DMS79 treated with DMSO at 0.1 percent for 48 hours (cell line): ENCODE measurements at regions not wholly inside any gene's neighbourhood (a gene's known extent, or its start where the extent isn't known, plus 50 kb on each side); places are given as distances from the start of the nearest gene placed in this dataset.
"Not testable (repeated sequence)": the region's sequence is repeated elsewhere in the genome, so short reads cannot be mapped to it uniquely, and the experiment has no call there.

Experiments used
- DNase-seq: peaks from one replicate; lab custom pipeline; 2025; lab: John Stamatoyannopoulos, UW

DNA sequence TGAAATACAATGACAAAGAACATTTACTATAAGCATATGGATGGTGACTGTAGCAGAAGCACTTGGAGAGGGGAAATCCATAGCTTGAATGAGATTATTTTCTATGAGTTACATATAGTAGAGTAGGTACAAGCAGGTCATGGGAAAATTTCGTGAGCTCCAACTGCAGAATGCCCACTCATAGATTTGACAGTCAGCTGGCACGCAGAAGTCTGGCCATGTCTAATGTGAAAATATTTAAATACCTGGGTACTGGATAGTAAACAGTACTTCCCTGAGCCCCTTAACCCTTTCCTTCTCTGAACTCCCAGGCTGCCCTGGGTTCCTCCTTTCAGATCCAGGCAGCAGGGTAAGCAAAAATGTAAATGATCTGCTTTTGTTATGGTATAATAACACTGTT is 209.7 kb downstream of the OTUD1 start:
- no peak for DNase-seq

DNA sequence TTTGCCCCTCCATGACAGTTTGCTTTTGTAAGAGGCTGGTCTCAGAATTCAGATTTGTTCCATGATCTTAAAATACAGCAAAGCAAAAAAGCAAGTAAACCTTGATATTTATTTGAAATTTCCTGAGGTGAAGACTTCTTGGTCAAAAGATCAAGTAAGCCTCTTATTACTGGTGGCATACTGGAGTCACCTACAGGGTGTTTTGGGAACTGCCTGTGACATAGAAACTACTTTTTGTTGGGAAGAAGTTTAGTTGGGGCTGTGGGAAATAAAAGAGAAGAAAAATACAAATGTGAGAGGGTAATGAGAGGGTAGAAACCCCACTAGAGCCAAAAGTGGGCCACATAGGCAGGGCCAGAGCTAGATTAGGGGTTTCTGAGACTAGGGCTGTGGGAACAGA is 217.9 kb downstream of the OTUD1 start:
- no peak for DNase-seq

DNA sequence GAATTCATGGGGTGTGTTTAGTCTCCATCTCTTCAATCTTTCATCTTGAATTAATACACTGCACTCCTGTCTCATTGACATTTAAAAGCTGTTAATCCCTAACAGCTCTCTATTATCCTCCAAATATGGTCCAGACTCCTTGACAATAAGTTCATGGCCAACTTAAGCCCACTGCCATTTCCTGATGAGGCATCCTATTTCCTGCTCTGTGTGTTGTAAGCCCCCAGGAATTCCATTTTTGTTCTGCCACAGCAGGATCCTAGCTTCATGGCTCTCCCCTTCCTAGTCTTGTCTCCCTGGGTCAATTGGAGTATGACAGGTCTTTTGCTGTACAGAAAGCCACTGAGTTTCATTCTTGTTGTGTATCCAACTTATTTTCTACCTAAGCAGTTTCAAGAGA is 218.8 kb downstream of the OTUD1 start:
- no peak for DNase-seq

DNA sequence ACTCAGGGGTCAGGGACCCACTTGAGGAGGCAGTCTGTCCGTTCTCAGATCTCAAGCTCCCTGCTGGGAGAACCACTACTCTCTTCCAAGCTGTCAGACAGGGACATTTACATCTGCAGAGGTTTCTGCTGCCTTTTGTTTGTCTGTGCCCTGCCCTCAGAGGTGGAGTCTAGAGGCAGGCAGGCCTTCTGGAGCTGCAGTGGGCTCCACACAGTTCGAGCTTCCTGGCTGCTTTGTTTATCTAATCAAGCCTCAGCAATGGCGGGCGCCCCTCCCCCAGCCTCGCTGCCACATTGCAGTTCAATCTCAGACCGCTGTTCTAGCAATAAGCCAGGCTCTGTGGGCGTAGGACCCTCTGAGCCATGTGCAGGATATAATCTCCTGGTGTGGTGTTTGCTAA is 233.0 kb downstream of the OTUD1 start:
- not testable (repeated sequence) for DNase-seq

DNA sequence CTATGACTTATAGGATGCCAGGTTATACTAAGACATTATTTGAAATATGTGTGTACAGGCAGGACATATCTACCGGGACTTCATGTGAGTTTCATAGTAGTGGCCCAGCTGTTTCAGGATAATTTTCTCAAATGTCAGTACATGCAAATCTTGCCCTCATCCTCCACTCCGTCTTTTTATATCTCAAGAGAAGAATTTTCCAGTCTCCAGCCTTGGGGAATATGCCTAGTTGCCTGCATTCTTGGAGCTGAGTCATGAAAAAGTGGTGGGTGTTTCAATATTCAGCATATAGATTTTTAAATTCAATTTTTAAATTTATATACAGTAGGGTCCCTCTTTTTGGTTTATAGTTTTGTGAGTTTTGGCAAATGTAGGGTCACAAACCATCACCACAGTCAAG is 236.7 kb downstream of the OTUD1 start:
- DNase-seq, result no peak

DNA sequence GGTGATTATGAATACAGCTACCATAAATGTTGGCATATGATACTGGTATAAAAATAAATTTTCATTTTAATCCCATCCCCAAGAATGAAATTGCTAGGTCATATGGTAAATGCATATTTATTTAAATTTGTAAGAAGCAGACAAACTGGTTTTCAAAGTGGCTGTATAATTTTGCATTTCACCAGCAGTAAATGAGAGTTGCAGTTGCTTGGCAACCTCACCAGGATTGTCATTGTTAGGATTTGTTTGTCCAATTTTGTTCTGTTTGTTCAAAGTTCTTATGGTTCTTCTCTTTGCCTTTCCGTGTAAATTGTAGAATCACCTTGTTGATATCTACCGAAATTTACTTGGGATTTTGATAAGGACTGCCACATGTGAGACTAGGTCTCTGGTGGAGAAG is 237.4 kb downstream of the OTUD1 start:
- DNase-seq, result no peak

DNA sequence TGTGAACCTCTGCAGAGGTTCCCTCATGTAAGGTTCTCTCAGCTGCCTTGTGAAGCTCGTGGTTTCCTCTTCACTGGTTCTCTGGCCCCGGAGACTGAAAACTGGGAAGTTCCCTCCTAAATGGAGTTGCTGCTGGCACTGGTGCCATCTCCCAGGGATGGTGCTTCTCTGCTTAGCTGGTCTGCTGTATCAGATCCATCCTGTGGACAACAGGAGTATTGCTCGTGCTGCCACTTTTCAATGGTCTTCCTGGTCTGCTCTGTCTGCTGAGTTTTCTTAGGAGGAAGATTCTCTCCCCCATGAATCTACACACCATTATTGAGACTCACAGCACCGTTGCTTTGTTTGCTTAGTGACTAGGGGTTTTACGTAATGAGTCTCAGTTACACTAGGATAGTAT is 247.8 kb downstream of the OTUD1 start:
- no peak for DNase-seq

DNA sequence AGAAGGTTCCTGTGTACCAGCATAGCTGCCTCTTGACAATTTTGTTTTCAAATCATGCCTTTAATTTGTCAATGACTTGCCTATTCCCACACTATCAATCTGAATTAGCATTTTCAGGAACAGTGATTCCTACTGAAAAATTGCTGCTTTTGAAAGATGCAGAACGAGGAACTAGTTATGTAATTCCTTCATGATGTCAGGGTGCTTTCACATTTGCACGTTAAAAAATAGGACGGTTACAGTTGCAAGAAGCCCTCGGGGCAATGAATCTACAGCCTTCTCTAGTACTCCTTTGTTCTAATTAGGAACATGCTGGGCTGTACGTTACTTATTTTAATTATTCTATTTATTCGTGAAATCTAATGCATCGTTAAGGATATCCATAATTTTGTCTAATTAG is 253.9 kb downstream of the OTUD1 start:
- no peak for DNase-seq

DNA sequence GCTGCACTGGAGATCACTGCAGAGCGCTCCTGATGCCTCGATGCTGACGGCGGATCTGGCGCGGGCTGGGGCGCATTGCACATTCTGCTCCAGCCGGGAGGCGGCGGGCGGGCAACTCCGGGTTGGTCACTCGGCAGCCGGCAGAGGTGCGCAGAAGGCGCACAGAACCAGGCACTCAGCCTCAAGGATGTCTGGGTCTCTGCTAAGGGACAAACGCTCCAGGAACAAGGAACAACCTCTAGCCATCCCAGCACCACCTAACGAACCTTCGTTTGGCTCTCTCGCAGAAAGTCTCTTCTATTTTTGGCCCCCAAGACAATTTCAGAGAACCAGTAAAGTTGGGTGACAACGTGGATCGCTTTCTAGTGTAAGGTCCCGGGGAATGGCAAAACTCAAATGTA is 254.6 kb downstream of the OTUD1 start:
- no peak for DNase-seq

DNA sequence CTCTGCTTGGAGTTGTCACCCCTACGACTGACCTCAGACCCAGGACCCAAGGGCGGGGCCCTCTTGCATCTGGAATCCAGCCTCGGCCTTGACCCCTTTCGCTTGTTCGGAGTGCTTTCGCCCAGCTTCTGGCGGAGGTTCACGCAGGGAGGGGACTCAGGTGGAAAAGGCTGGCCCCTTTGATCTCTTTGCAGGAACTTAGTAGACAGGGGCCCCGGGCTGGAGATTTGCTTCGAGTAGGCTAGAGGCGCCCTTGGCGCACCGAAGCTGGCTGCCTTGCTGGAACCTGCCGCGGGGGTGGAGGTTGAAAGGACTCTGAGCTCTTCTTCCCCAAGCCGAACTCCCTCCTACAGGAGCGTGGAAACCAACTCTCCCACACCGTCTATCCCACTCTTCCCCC is 255.1 kb downstream of the OTUD1 start:
- no peak for DNase-seq

DNA sequence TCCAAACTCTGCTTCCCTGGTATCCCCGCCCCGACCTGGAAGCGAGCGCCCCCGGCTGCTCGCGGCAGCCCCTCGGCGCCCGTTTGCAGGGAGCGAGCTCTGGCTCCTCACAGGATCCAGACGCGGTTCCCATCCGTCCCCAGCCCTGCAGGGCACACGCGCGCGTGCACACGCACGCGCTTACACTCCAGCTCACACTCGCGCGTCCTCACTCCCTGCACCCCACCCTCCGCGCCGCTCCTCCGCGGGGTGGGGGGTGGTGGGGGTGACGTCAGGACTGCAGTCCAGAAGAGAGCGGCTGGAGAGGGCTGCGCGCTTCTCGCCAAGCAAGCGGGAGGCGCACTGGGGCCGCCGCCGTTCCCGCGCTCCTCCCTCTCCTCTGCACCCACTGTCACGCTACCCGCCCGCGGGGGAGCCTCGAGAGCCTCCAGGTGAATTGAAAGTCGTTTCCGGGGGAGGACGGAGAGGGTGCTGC is 255.6 kb downstream of the OTUD1 start:
- no peak for DNase-seq

DNA sequence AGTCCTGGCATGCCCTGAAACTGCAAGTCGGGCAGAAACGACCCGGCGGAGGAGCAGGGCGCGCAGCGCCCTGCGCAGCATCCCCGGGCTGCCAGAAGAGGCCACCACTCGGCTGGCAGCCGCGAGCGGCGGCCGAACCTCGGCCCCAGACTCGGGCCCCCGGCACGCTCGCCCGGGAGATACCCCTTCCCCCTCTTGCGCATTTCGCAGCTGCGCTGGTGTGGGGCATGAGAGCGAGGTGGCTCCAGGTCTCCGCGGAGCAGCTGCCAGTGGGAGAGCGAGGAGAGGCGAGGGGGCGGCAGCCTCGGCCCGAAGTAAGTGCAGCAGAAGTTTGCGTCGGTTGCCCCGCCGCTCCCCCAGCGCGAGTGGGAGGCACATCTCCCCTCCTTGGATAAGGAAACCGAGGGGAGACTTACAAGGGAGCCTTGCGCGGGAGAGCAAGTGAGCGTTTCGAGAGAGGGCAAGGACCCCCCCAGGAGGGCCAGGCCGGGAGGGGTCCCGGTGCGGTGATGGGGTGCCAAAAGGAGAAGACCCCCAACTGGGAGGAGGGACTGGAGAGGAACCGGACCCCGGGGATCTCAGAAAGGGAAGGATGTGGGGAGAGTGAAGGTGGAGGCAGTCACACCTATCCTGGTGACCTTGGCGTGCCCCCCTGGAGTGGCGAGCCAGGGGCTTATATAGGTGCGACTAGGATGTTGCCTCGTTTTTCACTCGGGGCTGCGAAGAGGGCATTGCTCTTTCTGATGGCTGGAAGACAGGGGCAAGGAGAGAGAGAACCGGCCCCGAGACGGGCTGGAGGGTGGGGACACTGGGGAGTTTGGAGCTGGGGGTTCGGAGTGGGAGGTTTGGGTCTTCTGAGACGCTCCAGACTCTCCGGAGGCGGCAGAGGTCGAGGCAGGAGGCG is 256.3 kb downstream of the OTUD1 start:
- DNase-seq, result no peak

DNA sequence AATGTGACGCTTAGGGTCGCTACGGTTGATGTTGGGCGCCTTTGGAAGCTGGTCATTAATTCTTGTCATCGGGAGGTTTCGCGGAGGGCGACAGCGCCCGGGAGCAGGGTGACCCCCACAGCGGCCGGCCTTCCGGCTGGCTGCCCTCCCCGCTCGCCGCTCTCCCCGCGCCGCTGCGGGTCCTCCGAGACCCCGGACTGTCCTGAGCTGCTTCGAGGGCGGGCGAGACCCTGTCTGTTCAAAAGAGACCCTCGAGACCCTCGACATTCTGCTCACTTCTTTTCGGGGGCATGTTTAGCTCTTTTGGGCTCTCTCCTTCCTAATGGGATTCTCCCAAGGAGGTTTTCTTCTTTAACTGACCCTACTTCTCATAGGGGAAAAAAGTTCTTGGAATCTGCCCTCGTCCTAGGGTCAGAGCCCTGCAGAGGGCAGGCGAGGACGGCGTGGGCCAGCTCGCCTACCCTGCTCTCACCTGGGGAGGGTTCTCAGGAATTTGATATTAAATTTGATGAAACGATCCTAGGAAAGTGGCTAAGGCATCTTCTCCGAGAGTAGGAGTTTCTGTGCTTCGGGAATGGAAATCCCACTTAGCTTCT is 257.0 kb downstream of the OTUD1 start:
- no peak for DNase-seq

DNA sequence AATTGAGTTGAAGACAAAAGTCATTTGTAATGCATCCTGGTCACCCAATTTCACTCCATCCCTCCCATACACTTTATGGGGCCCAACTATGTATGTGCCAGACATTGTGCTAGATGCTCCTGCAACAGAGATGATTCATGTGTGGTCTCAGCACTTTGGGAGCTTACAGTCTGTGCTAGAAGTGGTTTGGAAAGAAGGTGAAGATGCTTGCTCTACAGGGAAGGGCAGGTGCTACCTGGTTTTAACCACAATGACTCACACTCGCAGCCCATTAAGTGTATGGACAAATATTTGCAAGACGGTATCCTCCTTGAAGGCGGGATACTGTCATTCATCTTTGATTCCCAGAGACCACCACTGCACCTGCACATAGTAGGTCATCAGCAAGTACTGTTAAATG is 257.6 kb downstream of the OTUD1 start:
- no peak for DNase-seq

DNA sequence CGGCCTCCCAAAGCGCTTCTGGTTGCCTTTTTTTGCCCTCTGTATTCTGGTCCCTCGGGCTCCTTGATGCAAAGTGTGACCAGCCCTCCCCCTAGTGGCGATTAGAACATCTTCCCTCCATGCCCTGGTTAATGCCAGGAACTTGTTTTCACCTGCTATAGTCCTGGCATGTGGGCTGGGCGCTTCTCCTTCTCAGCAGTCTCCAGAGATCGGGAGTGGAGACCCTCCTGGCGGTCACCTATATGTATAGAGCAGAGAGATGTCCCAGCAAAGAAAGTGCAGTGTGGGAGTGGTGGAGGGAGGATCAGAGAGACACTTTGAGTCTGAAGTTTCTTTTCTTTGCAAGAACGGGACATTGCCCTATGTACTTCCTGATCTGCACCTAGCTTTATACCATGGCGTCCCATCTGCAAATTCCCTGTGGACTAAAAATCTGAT is 264.1 kb downstream of the OTUD1 start:
- DNase-seq, result no peak

DNA sequence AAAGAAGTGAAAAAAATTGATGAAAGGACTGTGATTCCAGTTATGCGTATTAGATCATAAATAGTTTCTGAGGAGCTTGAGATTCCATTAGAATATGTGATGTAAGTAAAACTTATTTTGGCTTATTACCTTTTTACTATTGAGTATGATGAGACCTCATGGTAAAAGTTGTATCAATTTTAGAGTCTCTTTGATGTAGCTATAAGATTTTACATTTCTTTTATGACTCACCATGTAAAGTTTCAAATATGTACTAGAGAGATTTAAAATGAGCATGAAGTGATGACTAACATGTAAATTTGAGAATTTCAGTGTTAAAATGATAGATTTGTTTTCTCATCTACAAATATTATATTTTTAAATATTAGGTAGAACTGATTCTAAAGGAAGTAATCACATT is 276.5 kb downstream of the OTUD1 start:
- DNase-seq, result no peak

DNA sequence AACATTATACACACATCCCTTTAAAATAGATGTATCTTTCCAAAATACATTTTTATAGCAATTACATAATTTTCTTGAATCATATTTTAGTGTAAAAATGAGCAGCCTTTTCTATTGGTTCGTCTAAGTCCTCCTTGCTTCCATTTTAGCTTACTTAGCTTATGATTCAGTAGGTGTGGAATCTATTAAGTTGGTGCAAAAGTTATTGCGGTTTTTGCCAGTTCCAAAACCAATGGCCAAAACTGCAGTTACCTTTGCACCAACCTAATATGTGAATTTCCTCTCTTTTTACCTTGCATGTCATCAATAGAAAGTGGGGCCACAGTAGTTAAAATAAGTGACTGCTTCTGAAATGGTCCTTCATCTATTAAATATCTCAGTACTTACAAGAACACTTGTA is 279.0 kb downstream of the OTUD1 start:
- no peak for DNase-seq

DNA sequence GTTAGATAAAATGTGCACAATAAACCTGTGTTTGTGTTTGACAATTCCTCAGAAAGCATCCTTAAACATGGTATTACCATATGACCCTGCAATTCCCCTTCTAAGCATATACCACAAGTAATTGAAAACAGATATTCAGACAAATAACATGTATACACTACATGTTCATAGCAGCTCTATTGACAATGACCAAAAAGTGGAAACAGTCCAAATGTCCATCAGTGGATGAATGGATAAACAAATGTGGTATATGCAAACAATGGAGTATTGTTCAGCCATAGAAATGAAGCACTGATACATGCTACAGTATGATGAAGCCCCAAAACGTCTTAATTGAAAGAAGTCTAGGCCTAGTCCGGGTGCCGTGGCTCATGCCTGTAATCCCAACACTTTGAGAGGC is 280.1 kb downstream of the OTUD1 start:
- DNase-seq, result no peak

DNA sequence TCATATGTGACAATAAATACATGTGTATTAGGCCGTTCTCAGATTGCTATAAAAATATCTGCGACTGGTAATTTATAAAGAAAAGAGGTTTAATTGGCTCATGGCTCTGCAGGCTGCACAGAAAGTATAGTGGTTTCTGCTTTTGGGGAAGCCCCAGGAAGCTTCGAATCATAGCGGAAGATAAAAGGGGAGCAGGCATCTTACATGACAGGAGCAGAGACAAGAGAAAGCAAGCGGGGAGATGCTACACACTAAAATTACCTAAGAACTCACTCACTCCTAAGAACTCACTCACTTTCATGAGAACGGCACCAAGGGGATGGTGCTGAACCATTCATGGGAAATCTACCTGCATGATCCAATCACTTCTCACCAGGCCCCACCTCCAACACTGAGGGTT is 284.9 kb downstream of the OTUD1 start:
- no peak for DNase-seq

DNA sequence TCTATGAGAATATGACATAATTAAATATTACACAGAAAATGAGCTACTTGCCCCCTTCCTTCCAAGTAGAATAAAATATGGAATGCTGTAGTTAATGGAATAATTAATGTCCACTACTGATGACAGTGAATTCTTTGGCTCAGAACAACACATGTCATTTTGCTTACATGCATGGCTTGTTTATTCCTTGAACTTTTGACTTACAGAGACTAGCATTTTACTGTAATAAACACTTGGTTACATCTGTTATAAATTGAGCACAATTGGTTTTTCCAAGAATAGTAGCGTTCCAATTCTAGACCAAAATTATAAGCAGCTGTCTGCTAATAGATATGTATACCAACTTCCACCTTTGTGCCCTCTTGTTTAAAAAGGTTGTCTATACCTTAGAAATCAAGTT is 286.7 kb downstream of the OTUD1 start:
- no peak for DNase-seq

DNA sequence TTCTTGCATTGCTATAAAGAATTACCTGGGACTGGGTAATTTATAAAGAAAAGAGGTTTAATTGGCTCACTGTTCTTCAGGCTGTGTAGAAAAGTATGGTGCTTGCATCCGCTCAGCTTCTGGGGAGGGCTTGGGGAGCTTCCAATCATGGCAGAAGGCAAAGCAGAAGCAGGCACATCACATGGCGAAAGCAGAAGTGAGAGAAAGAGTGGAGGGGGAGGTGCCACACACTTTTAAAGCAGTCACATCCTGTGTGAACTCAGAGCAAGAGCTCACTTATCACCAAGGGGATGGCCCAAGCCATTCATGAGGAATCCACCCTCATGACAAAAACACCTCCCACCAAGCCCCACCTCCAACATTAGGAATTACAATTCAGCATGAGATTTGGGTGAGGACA is 303.5 kb downstream of the OTUD1 start:
- no peak for DNase-seq

DNA sequence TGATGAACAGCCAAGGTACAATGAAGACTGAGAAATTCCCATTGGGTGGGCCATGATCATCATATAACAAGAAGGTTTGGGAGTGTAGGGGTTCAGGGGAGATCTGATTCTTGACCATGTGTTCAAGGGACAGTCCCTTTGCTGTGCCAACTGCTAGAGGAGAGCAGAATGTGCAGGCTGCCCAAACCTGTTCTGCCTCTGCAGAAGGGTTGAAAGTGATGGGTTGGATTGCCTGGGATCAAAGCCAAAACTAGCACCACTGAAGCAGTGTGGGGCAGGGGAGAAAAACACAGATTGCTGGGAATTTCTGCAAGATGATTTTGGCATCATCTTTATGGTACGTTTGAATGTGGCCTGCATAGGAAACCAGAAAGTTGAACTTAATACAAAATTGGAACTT is 303.9 kb downstream of the OTUD1 start:
- no peak for DNase-seq

DNA sequence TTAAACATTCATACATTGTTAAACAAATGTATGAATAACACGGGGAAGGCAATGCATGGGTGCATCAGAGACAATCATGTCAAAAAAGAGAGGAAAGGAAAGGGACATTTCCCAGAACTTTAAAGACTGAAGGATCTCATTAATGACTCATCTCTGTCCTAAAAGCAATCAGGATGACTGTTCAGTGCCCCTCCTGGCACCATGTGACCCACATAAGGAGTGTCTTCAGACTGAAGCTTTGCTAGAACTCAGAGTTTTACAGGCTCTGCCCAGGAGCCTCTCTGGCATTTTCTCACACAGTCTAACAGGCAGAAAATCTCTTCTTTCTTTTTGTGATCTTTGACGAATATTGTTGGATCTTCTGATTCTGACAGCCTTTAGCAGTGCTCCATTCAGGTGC is 315.3 kb downstream of the OTUD1 start:
- no peak for DNase-seq

DNA sequence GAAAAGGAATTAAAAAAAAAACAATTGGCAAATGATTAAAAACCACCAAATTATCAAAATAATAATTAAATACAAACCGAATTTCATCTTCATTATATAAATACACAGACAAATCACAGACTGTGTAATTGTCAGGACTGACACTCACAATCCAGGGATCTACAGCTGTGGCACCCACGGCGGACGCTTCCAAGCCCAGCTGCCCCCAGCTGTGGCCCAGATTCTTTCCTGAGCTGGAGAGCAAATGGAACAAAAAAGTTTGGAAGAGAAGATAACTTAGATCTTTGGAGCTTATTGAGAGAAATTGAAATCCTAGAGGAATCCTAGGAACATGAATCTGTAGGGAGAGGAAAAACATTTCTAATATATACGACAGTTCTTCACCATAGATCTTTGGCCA is 316.1 kb downstream of the OTUD1 start:
- DNase-seq, result no peak
